ENCODE measurements at regions not wholly inside any gene's neighbourhood (a gene's known extent, or its start where the extent isn't known, plus 50 kb on each side); places are given as distances from the start of the nearest gene placed in this dataset.

- peaks cover 49% of the 10 kb centered on the region for H3K4me1 Mint-ChIP-seq (ENCODE audit: insufficient read depth, unreplicated experiment)
- H3K4me3 Mint-ChIP-seq (ENCODE audit: unreplicated experiment), result no peak overlapping the region
- intact Hi-C loops (cut with micrococcal nuclease), result no loop called here
- no peak overlapping the region for H3K27ac Mint-ChIP-seq (ENCODE audit: low read depth, unreplicated experiment)
- no peaks in the 10 kb centered on the region for H3K27me3 Mint-ChIP-seq (ENCODE audit: insufficient read depth, unreplicated experiment)
- peaks cover 6% of the 10 kb centered on the region for H3K36me3 Mint-ChIP-seq (ENCODE audit: insufficient read depth, unreplicated experiment)
- ChIA-PET CTCF (interaction anchor here (0.5 to 0.6 kb wide), 3 partner anchors 18 to 1636 kb away, joined by 3 read pairs; no protein-coding TSS in a partner anchor), POLR2A (no interaction called here)
- no peak for DNase-seq (ENCODE audit: unreplicated experiment)
- H3K9me3 Mint-ChIP-seq (ENCODE audit: unreplicated experiment), result no peaks in the 10 kb centered on the region
- no peak for TF ChIP-seq CTCF (IDR thresholded peaks at IDR 0.05; ENCODE audit: unreplicated experiment)
- no TSS peak for BruUV-seq (replicated peaks)
Observed at GRCh38 chr2:134144651-134145050, 109.2 kb upstream of the MGAT5 start.

GRCh38 chr2:134145519-134145918, 108.4 kb upstream of the MGAT5 start:
- CTCF ChIA-PET, result no interaction called here
- H3K9me3 Mint-ChIP-seq (ENCODE audit: unreplicated experiment), result no peaks in the 10 kb centered on the region
- TF ChIP-seq CTCF (IDR thresholded peaks at IDR 0.05; ENCODE audit: unreplicated experiment), result no peak
- intact Hi-C loops (cut with micrococcal nuclease), result no loop called here
- DNase-seq (ENCODE audit: unreplicated experiment), result no peak
- H3K27ac Mint-ChIP-seq (ENCODE audit: low read depth, unreplicated experiment), result no peak overlapping the region
- peaks cover 6% of the 10 kb centered on the region for H3K36me3 Mint-ChIP-seq (ENCODE audit: insufficient read depth, unreplicated experiment)
- no peak overlapping the region for H3K4me3 Mint-ChIP-seq (ENCODE audit: unreplicated experiment)
- BruUV-seq (replicated peaks), result no TSS peak
- no peaks in the 10 kb centered on the region for H3K27me3 Mint-ChIP-seq (ENCODE audit: insufficient read depth, unreplicated experiment)
- peaks cover 44% of the 10 kb centered on the region for H3K4me1 Mint-ChIP-seq (ENCODE audit: insufficient read depth, unreplicated experiment)
- POLR2A ChIA-PET, result no interaction called here

GRCh38 chr2:134146161-134146560, 107.7 kb upstream of the MGAT5 start:
- TF ChIP-seq CTCF (IDR thresholded peaks at IDR 0.05; ENCODE audit: unreplicated experiment), result no peak
- no peak for DNase-seq (ENCODE audit: unreplicated experiment)
- no TSS peak for BruUV-seq (replicated peaks)
- H3K27ac Mint-ChIP-seq (ENCODE audit: low read depth, unreplicated experiment), result no peak overlapping the region
- H3K36me3 Mint-ChIP-seq (ENCODE audit: insufficient read depth, unreplicated experiment), result peaks cover 6% of the 10 kb centered on the region
- ChIA-PET CTCF (interaction anchor here (0.8 to 1.3 kb wide), 2 partner anchors 28 to 61 kb away, joined by 3 to 4 read pairs; no protein-coding TSS in a partner anchor), POLR2A (interaction anchor here (1.1 kb wide), 1 partner anchor 33 kb away, joined by 4 read pairs; no protein-coding TSS in a partner anchor)
- intact Hi-C loops (cut with micrococcal nuclease), result no loop called here
- no peaks in the 10 kb centered on the region for H3K9me3 Mint-ChIP-seq (ENCODE audit: unreplicated experiment)
- H3K27me3 Mint-ChIP-seq (ENCODE audit: insufficient read depth, unreplicated experiment), result no peaks in the 10 kb centered on the region
- peaks cover 38% of the 10 kb centered on the region for H3K4me1 Mint-ChIP-seq (ENCODE audit: insufficient read depth, unreplicated experiment)
- no peak overlapping the region for H3K4me3 Mint-ChIP-seq (ENCODE audit: unreplicated experiment)

- no peaks in the 10 kb centered on the region for H3K9me3 Mint-ChIP-seq (ENCODE audit: unreplicated experiment)
- peaks cover 6% of the 10 kb centered on the region for H3K36me3 Mint-ChIP-seq (ENCODE audit: insufficient read depth, unreplicated experiment)
- DNase-seq (ENCODE audit: unreplicated experiment), result no peak
- H3K27me3 Mint-ChIP-seq (ENCODE audit: insufficient read depth, unreplicated experiment), result no peaks in the 10 kb centered on the region
- H3K4me1 Mint-ChIP-seq (ENCODE audit: insufficient read depth, unreplicated experiment), result peaks cover 35% of the 10 kb centered on the region
- ChIA-PET CTCF (interaction anchor here (0.8 to 1.3 kb wide), 3 partner anchors 28 to 265 kb away, joined by 3 to 4 read pairs (median 3); no protein-coding TSS in a partner anchor), POLR2A (interaction anchor here (0.8 to 1.1 kb wide), 2 partner anchors 9 to 32 kb away, joined by 4 to 7 read pairs; no protein-coding TSS in a partner anchor)
- no TSS peak for BruUV-seq (replicated peaks)
- TF ChIP-seq CTCF (IDR thresholded peaks at IDR 0.05; ENCODE audit: unreplicated experiment), result no peak
- no peak overlapping the region for H3K4me3 Mint-ChIP-seq (ENCODE audit: unreplicated experiment)
- intact Hi-C loops (cut with micrococcal nuclease), result no loop called here
- H3K27ac Mint-ChIP-seq (ENCODE audit: low read depth, unreplicated experiment), result no peak overlapping the region
Observed at GRCh38 chr2:134146620-134147019, 107.3 kb upstream of the MGAT5 start.
